ENCODE measurements at regions not wholly inside any gene's neighbourhood (a gene's known extent, or its start where the extent isn't known, plus 50 kb on each side); places are given as distances from the start of the nearest gene placed in this dataset.

DNA sequence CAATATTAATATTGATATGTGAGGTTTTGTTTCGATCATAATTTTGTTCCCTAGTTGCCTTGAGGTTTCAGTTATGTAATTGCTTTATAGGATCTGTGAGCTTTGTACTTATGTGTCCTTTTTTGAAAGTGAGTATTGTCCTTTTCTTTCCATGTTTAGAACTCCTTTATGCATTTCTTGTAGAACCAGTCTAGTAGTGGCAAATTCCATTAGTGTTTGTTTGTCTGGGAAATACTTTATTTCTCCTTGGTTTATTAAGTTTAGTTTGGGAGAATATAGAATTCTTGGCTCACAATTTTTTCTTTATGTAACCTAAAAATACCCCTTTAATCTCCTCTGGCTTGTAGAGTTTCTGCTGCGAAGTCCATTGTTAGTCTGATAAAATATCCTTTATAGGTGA, 127.5 kb upstream of the KITLG start:
- Histone ChIP-seq H3K27ac (no peak overlapping the region), H3K4me3 (no peak overlapping the region), H3K9me3 (no peaks in the 10 kb centered on the region), H3K36me3 (no peaks in the 10 kb centered on the region), H3K4me1 (no peaks in the 10 kb centered on the region), H3K27me3 (no peaks in the 10 kb centered on the region)
- WGBS, 2 donors = 88 to 91% methylated on average over 2 of the region's 2 CpGs
- TF ChIP-seq EP300 (IDR thresholded peaks at IDR 0.05) = no peak
- TF ChIP-seq, protein P1, sequence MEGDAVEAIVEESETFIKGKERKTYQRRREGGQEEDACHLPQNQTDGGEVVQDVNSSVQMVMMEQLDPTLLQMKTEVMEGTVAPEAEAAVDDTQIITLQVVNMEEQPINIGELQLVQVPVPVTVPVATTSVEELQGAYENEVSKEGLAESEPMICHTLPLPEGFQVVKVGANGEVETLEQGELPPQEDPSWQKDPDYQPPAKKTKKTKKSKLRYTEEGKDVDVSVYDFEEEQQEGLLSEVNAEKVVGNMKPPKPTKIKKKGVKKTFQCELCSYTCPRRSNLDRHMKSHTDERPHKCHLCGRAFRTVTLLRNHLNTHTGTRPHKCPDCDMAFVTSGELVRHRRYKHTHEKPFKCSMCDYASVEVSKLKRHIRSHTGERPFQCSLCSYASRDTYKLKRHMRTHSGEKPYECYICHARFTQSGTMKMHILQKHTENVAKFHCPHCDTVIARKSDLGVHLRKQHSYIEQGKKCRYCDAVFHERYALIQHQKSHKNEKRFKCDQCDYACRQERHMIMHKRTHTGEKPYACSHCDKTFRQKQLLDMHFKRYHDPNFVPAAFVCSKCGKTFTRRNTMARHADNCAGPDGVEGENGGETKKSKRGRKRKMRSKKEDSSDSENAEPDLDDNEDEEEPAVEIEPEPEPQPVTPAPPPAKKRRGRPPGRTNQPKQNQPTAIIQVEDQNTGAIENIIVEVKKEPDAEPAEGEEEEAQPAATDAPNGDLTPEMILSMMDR (IDR thresholded peaks at IDR 0.05) = no peak
- TF ChIP-seq POLR2A (IDR thresholded peaks at IDR 0.05) = no peak
- TF ChIP-seq POLR2AphosphoS5 (IDR thresholded peaks at IDR 0.05) = no peak
- ATAC-seq (ENCODE audit: low FRiP score in 2 of 2) = no peak
- DNase-seq = no peak

DNA sequence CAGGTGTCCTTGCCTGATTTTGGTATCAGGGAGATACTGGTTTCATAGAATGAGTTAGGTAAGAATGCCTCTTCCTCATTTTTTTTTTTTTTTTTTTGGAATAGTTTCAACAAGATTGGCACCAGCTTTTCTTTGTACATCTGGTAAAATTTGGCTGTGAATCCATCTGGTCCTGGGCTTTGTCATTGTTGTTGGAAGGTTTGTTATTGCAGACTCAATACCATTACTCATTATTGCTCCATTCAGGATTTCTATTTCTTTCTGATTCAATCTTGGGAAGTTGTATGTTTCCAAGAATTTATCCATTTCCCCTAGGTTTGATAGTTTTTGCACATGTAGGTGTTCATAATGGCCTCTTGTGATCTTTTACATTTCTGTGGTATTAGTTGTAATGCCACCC, 126.0 kb upstream of the KITLG start:
- ATAC-seq (ENCODE audit: low FRiP score in 2 of 2) = no peak
- H3K4me3 ChIP-seq = no peak overlapping the region
- H3K27ac ChIP-seq = no peak overlapping the region
- no peaks in the 10 kb centered on the region for H3K9me3 ChIP-seq
- no peaks in the 10 kb centered on the region for H3K27me3 ChIP-seq
- H3K4me1 ChIP-seq = no peaks in the 10 kb centered on the region
- H3K36me3 ChIP-seq = no peaks in the 10 kb centered on the region
- TF ChIP-seq EP300 (IDR thresholded peaks at IDR 0.05) (no peak), POLR2A (IDR thresholded peaks at IDR 0.05) (no peak), POLR2AphosphoS5 (IDR thresholded peaks at IDR 0.05) (no peak)
- TF ChIP-seq, protein P1 (IDR thresholded peaks at IDR 0.05) = no peak
- DNase-seq = no peak

DNA sequence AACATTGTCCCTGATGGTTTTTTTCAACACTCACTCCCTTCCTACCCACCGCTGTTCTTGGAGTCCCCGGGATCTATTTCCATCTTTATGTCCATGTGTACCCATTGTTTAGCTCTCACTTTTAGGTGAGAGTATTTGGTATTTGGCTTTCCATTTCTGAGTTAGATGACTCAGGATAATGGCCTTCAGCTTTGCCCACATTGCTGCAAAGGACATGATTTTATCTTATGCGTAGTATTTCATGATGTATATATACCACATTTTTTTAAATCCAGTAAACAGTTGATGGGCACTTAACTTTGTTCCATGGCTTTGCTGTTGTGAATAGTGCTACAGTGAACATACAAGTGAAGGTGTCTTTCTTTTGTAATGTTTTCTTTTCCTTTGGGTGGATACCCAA, 123.5 kb upstream of the KITLG start:
- no peak overlapping the region for H3K4me3 ChIP-seq
- ATAC-seq (ENCODE audit: low FRiP score in 2 of 2) (no peak), DNase-seq (no peak)
- no peaks in the 10 kb centered on the region for H3K4me1 ChIP-seq
- TF ChIP-seq POLR2AphosphoS5 (IDR thresholded peaks at IDR 0.05) = no peak
- TF ChIP-seq, protein P1 (IDR thresholded peaks at IDR 0.05) = no peak
- TF ChIP-seq EP300 (IDR thresholded peaks at IDR 0.05) = no peak
- no peak for TF ChIP-seq POLR2A (IDR thresholded peaks at IDR 0.05)
- 95 to 96% methylated on average over 3 of the region's 3 CpGs for WGBS, 2 donors
- no peak overlapping the region for H3K27ac ChIP-seq
- H3K36me3 ChIP-seq = no peaks in the 10 kb centered on the region
- H3K9me3 ChIP-seq = no peaks in the 10 kb centered on the region
- H3K27me3 ChIP-seq = no peaks in the 10 kb centered on the region

DNA sequence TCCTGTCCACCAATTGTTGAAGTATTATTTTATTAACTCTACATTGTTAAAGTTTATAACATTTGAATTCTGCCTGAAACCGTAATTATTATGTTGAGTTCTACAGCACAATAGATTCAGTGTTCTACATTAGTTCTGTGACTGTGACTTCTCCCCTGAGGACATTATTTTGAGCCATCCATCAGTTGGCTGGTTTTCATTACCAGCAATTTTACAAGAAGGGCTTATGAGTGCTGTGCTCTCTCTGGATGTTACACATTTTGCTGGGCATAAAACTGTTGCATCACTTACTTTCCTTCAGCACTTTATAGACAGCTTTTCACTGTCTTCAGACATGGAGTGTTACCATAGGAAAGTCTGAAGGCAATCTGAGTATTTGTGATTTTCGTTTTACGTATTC, 118.2 kb upstream of the KITLG start:
- no peaks in the 10 kb centered on the region for H3K9me3 ChIP-seq
- no peaks in the 10 kb centered on the region for H3K4me1 ChIP-seq
- no peak overlapping the region for H3K27ac ChIP-seq
- WGBS, 2 donors = 83 to 86% methylated on average over 3 of the region's 3 CpGs
- no peak overlapping the region for H3K4me3 ChIP-seq
- TF ChIP-seq POLR2AphosphoS5 (IDR thresholded peaks at IDR 0.05) = no peak
- TF ChIP-seq POLR2A (IDR thresholded peaks at IDR 0.05) = no peak
- TF ChIP-seq EP300 (IDR thresholded peaks at IDR 0.05) = no peak
- TF ChIP-seq, protein P1 (IDR thresholded peaks at IDR 0.05) = no peak
- no peaks in the 10 kb centered on the region for H3K36me3 ChIP-seq
- H3K27me3 ChIP-seq = no peaks in the 10 kb centered on the region
- DNase-seq (no peak), ATAC-seq (ENCODE audit: low FRiP score in 2 of 2) (no peak)

DNA sequence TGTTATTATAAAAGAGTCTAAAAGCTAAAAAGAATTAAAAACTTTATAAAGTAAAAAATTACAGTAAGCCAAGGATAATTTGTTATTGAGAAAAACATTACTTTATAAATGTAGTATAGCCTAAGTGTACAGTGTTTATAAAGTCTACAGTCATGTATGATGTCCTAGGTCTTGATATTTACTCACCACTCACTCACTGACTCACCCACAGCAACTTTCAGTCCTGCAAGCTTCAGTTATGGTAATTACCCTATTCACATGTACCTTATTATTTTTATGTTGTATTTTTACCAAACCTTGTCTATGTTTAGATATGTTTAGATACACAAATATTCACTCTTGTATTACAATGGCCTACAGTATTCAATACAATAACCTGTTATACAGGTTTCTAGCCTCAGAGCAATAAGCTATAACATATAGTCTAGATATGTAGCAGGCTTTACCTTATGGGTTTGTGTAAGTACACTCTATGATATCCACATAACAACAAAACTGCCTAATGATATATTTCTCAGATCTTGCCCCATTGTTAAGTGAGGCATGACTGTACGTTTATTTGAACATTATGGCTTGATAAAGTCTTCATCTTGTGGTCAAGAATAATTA, 113.7 kb upstream of the KITLG start:
- H3K9me3 ChIP-seq = no peaks in the 10 kb centered on the region
- no peak overlapping the region for H3K27ac ChIP-seq
- H3K4me1 ChIP-seq = no peaks in the 10 kb centered on the region
- no peaks in the 10 kb centered on the region for H3K27me3 ChIP-seq
- WGBS, 2 donors = 64 to 88% methylated on average over 1 of the region's 1 CpG
- DNase-seq (no peak), ATAC-seq (ENCODE audit: low FRiP score in 2 of 2) (no peak)
- no peak overlapping the region for H3K4me3 ChIP-seq
- TF ChIP-seq EP300 (IDR thresholded peaks at IDR 0.05) (no peak), POLR2AphosphoS5 (IDR thresholded peaks at IDR 0.05) (no peak), POLR2A (IDR thresholded peaks at IDR 0.05) (no peak)
- TF ChIP-seq, protein P1 (IDR thresholded peaks at IDR 0.05) = no peak
- H3K36me3 ChIP-seq = no peaks in the 10 kb centered on the region
